Body of pancreas (tissue), 4 donors: ENCODE measurements at regions not wholly inside any gene's neighbourhood (a gene's known extent, or its start where the extent isn't known, plus 50 kb on each side); places are given as distances from the start of the nearest gene placed in this dataset.

Experiments used
- ATAC-seq: fragments of 150-250 bp; one replicate; pipeline ENCODE4 v1.9.1; 2016
- DNase-seq, 4 donors: peaks; one replicate each; pipeline ENCODE4 v3.0.0-alpha.2; 2019
- H3K27ac ChIP-seq, 4 donors: fragments of 200-600 bp; sonication (generic); 1 replicate in 3 of 4; 2 replicates in 1 of 4; pipeline versions ENCODE4 v1.5.1 to v1.6.1; 2016 to 2019; ENCODE audit warnings: mild to moderate bottlenecking in 1 of 4, mixed read lengths in 1 of 4, moderate library complexity in 1 of 4
- H3K27me3 ChIP-seq, 2 donors: fragments of 200-600 bp; sonication (generic); one replicate each; pipeline ENCODE4 v1.6.0; 2016; ENCODE audit warnings: mild to moderate bottlenecking in 1 of 2
- H3K36me3 ChIP-seq, 2 donors: fragments of 200-600 bp; sonication (generic); replicated peaks in 1 of 2; 2 replicates each; pipeline ENCODE4 v1.5.1; 2016; ENCODE audit warnings: low read depth in 2 of 2; ENCODE audit not compliant: insufficient read depth in 1 of 2
- H3K4me1 ChIP-seq: fragments of 200-600 bp; sonication (generic); one replicate; pipeline ENCODE4 v1.6.0; 2016
- H3K4me3 ChIP-seq, 2 donors: fragments of 200-600 bp; sonication (generic); 1 replicate in 1 of 2; 2 replicates in 1 of 2; pipeline ENCODE4 v1.5.1; 2016 to 2019
- H3K9me3 ChIP-seq, 3 donors: fragments of 200-600 bp; sonication (generic); 1 replicate in 2 of 3; 2 replicates in 1 of 3; pipeline ENCODE4 v1.5.1; 2016
- POLR2A ChIP-seq, 3 donors: fragments of 450-650 bp; IDR thresholded peaks; one replicate each; pipeline ENCODE4 v1.6.1; 2016; ENCODE audit warnings: antibody characterized with exemption in 3 of 3, mild to moderate bottlenecking in 2 of 3
- WGBS, 2 donors: methylation state at CpG; one replicate each; pipeline ENCODE4 v1.1.5; 2017; 5-methylcytosine and 5-hydroxymethylcytosine counted together
- intact Hi-C: fragments of 100-400 bp; cut with DNase I; formaldehyde crosslinking; loops from one replicate; pipeline ENCODE4 v1.15.1; 2023
- TF ChIP-seq, protein P1 (sequence below), 7 experiments: fragments of 450-650 bp in 4 of 7; fragments of 200-600 bp in 3 of 7; sonication (generic) in 3 of 7; IDR thresholded peaks; one replicate each; pipeline ENCODE4 v1.5.1; 2016 to 2019; ENCODE audit warnings: antibody characterized with exemption in 7 of 7

- ATAC-seq (no peak), DNase-seq (no peak)
- intact Hi-C loops: no loop called here
- no peaks in the 10 kb centered on the region for H3K4me1 ChIP-seq
- no peaks in the 10 kb centered on the region for H3K36me3 ChIP-seq
- TF ChIP-seq POLR2A (IDR thresholded peaks at IDR 0.05): no peak
- TF ChIP-seq, protein P1, sequence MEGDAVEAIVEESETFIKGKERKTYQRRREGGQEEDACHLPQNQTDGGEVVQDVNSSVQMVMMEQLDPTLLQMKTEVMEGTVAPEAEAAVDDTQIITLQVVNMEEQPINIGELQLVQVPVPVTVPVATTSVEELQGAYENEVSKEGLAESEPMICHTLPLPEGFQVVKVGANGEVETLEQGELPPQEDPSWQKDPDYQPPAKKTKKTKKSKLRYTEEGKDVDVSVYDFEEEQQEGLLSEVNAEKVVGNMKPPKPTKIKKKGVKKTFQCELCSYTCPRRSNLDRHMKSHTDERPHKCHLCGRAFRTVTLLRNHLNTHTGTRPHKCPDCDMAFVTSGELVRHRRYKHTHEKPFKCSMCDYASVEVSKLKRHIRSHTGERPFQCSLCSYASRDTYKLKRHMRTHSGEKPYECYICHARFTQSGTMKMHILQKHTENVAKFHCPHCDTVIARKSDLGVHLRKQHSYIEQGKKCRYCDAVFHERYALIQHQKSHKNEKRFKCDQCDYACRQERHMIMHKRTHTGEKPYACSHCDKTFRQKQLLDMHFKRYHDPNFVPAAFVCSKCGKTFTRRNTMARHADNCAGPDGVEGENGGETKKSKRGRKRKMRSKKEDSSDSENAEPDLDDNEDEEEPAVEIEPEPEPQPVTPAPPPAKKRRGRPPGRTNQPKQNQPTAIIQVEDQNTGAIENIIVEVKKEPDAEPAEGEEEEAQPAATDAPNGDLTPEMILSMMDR (IDR thresholded peaks at IDR 0.05): no peak
- WGBS, 2 donors: 60 to 67% methylated on average over 13 to 15 of the region's 15 CpGs
- H3K4me3 ChIP-seq: no peak overlapping the region
- H3K27ac ChIP-seq: no peak overlapping the region
- no peaks in the 10 kb centered on the region for H3K9me3 ChIP-seq
- H3K27me3 ChIP-seq: no peaks in the 10 kb centered on the region
Observed at GRCh38 chr18:78913830-78914231, 65.8 kb upstream of the SALL3 start.

DNA sequence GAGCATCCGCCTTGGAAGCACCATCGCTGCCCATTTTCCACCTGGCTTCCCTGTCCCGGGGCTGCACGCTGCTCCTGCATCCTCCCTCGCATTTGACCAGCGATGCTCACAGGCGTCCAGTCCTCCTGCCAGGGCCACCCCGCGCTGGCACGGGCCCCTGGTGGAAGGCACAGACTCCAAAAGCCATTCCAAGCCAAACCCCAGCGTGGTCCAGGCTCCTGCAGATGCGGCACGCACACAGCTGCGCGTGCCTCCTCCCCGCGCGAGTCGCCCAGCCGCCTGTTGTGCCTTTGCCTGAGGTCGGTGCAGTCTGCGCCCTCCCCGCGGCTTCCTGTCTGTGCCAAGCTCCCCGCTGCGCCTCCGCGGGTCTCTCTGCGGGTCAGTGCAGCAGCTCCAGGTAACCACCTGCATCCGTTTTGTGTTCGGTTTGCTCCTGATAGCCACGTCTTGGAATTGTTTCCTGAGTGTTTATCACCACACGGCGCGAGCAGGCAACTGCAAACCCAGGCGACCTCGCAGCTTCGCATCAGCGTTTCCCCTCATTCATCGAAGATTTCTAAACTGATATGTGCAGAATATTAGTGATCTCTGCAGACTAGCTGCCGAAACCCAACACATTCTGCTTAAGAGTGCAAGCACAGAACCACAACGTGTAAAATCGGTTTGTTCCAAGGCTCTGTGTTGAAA lies 65.2 kb upstream of the SALL3 start:
- no peak for TF ChIP-seq POLR2A (IDR thresholded peaks at IDR 0.05)
- TF ChIP-seq, protein P1 (IDR thresholded peaks at IDR 0.05): no peak
- DNase-seq: no peak
- H3K4me1 ChIP-seq: no peaks in the 10 kb centered on the region
- no peaks in the 10 kb centered on the region for H3K27me3 ChIP-seq
- ATAC-seq: no peak
- no peak overlapping the region for H3K27ac ChIP-seq
- H3K36me3 ChIP-seq: no peaks in the 10 kb centered on the region
- H3K9me3 ChIP-seq: no peaks in the 10 kb centered on the region
- WGBS, 2 donors: 64 to 72% methylated on average over 40 to 42 of the region's 43 CpGs
- no peak overlapping the region for H3K4me3 ChIP-seq
- intact Hi-C loops: no loop called here

DNA sequence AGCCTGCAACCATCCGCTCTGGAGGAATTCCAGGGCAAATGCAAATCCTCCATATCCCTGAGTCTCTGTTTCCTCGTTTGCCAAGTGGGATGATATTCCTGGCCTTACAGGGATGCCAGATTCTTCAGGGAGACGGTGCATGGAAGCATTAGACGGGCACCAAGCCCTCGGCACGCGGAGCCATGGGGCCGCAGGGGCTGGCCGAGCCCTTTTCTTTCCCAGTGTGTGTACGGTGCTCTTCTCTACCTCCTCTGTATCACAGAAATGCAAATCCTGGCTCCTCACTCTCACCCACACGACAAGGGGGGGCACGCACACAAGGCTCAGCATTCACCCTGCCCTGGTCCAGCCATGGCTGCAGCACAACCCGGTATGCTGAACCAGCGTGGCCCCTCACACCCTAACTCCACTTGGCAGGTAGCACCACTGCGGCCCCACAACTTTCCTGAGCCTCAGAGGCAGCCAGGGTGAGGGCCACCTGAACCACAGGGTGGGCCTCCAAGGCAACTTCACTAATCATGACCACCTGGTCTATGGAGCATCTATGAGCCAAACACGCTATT lies 64.1 kb upstream of the SALL3 start:
- Histone ChIP-seq H3K27me3 (no peaks in the 10 kb centered on the region), H3K36me3 (no peaks in the 10 kb centered on the region), H3K4me3 (no peak overlapping the region), H3K9me3 (no peaks in the 10 kb centered on the region), H3K4me1 (no peaks in the 10 kb centered on the region), H3K27ac (no peak overlapping the region)
- ATAC-seq (no peak), DNase-seq (no peak)
- WGBS, 2 donors: 74 to 88% methylated on average over 4 to 16 of the region's 16 CpGs
- intact Hi-C loops: no loop called here
- TF ChIP-seq, protein P1 (IDR thresholded peaks at IDR 0.05): no peak
- TF ChIP-seq POLR2A (IDR thresholded peaks at IDR 0.05): no peak

DNA sequence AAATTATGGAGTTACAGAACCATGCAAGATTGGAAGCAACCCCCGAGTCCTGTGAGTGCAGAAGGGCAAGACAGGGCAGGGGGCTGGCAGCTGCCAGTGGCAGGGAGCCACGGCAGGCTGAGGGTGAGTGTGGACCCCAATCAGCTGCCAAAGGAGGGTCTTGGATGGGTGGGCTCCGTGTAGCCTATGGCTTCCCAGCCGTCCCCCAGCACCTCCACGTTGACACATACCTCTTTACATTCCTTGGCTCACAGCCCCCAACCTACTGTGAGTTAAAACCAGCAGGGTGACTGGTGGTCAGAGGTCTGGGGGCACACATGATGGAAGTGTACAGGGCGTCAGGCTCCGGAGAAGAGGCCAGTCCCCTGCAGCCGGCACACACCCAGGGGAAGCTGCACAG lies 60.9 kb upstream of the SALL3 start:
- no peak for TF ChIP-seq POLR2A (IDR thresholded peaks at IDR 0.05)
- TF ChIP-seq, protein P1 (IDR thresholded peaks at IDR 0.05): no peak
- Histone ChIP-seq H3K27me3 (no peaks in the 10 kb centered on the region), H3K9me3 (no peaks in the 10 kb centered on the region), H3K4me3 (no peak overlapping the region), H3K4me1 (no peaks in the 10 kb centered on the region), H3K36me3 (no peaks in the 10 kb centered on the region), H3K27ac (no peak overlapping the region)
- DNase-seq (no peak), ATAC-seq (no peak)
- intact Hi-C loops: no loop called here
- 62 to 65% methylated on average over 8 of the region's 8 CpGs for WGBS, 2 donors

GRCh38 chr18:78919956-78920355 lies 59.7 kb upstream of the SALL3 start:
- no peaks in the 10 kb centered on the region for H3K36me3 ChIP-seq
- H3K9me3 ChIP-seq: no peaks in the 10 kb centered on the region
- intact Hi-C loops: no loop called here
- ATAC-seq (no peak), DNase-seq (no peak)
- H3K4me1 ChIP-seq: no peaks in the 10 kb centered on the region
- no peak overlapping the region for H3K27ac ChIP-seq
- no peaks in the 10 kb centered on the region for H3K27me3 ChIP-seq
- TF ChIP-seq POLR2A (IDR thresholded peaks at IDR 0.05): no peak
- TF ChIP-seq, protein P1 (IDR thresholded peaks at IDR 0.05): no peak
- WGBS, 2 donors: 63 to 66% methylated on average over 5 of the region's 5 CpGs
- no peak overlapping the region for H3K4me3 ChIP-seq
